ENCODE measurements at regions not wholly inside any gene's neighbourhood (a gene's known extent, or its start where the extent isn't known, plus 50 kb on each side); places are given as distances from the start of the nearest gene placed in this dataset.

DNA sequence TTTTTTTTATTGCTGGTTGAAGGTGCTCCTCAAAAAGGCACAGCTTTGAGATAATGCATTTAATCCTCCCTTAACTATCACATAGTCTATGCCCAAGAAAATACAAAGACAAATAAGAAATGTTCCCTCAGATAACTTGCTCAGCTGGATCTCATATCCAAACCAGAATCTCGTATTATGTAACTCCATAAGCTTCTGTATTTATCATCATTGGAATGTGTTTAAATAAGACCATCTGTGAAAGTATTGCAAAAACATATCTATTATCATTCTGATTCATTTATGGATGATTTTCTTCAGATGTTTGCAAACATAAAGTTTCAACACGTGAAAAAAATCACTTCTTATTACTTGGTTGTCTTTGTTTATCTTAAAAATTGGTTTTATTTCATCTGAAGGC, 190.9 kb downstream of the IRS2 start:
- DNase-seq (ENCODE audit: low read depth): no peak

DNA sequence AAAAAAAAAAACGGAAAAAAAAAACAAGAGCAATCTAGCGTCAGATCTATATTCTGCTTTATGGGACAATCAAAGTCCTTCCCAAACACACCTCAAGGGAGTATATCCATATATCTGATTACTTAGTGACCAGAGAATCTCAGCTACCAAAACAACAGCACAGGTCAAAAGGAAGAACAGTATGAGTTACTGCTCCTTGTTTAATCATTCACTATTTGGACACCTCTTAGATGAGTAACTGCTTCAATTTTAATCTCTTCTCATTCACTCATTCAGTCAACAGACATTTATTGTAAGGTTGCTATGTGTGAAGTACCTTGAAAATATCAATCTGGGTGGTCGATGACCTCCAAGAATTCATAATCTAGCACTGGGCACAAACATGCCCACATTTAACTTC, 193.2 kb downstream of the IRS2 start:
- no peak for DNase-seq (ENCODE audit: low read depth)

DNA sequence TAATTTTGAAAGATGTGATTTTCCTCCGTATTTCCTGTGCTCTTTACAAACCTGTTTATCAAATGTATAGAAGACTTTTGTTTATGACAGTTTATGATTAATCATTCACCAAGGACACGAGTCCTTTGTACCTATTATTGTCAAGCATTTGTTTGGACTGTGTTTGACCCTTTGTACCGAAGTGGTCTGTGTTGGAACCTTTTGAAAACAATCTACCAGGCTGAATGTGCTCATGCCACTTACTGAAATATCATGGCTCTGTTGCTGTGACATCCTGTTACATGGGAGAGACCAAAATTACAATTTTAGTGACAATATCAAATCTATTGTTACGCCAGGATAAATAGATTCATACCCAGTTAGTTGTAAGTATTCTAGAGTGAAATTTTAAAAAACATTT, 193.6 kb downstream of the IRS2 start:
- no peak for DNase-seq (ENCODE audit: low read depth)

DNA sequence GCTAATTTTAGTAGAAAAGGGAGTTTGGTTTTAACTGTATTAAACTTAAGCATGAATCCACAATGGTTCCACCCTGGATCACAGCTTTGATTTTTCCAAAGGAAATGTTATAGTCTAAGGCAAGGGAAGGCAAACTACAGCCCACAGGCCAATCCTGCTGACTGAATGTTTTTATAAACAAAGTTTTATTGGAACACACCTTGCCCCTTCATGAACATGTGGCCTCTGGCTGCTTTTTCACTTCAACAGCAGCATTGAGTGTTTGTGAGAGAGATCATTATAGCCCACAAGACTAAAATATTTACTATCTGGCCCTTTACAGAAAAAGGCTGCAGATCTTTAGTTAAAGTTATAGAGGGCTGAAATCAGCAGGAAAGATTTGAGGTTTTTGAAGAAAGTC, 198.7 kb downstream of the IRS2 start:
- no peak for DNase-seq (ENCODE audit: low read depth)

DNA sequence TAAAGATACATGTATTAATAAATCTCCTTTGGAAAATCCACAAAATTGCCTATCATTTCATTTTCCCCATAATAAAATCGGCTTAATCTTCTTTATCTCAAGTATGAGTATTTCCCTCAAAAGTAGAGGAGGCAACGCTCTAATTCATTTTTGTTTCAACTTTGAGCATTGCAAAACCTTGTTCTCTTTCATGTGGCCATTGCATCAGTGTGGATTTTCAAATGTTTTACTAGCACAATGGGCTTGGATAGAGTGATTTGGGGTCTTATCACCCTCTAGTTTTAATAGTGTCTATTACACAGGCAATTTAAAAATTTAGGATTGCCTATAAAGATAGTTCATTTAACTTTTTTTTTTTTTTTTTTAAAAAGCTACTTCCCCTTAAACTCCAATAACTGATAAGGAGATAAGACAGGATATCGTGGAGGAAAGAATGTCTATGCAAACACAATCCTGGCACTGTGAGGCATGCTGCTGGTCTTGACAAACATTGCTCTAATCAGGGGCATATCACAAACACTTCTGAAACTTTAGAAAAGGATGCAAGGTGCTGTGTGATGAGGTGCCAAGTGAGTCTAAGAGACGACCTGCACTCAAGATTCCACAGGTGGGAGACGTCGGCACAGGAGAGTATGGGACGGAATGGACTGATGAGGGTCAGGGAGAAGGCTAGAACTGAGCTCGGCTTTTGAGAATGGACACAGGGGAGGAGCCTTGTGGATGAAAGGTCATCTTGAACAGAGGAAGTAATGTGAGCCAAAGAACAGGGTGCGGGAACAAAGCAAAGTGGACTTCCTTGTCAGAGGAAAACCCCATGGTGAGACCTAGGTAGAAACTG, 199.7 kb downstream of the IRS2 start:
- no peak for DNase-seq (ENCODE audit: low read depth)

DNA sequence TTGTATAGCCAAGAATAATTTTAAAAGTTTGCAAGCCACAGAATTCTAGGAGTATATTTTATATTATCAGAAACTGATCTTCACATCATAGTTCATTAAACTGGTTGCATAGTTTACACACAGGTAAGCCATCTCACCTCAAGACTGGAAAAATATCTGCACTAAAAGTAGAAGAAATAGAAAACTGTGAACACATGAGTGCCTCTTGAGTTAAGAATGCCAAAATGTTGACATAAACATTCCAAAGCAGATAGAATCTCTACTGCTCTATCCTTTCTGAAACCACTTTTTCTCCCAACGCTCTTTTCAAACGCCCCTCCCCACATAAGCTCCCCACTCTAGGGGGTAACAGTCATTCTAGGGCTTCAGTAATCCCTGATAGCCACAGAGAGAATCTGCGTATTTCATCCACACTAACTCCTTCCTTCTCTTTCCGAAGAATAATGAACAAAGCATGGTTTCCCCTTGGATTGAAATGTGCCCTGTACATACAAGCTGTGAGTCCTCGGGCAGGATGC, 201.5 kb downstream of the IRS2 start:
- DNase-seq (ENCODE audit: low read depth): no peak

DNA sequence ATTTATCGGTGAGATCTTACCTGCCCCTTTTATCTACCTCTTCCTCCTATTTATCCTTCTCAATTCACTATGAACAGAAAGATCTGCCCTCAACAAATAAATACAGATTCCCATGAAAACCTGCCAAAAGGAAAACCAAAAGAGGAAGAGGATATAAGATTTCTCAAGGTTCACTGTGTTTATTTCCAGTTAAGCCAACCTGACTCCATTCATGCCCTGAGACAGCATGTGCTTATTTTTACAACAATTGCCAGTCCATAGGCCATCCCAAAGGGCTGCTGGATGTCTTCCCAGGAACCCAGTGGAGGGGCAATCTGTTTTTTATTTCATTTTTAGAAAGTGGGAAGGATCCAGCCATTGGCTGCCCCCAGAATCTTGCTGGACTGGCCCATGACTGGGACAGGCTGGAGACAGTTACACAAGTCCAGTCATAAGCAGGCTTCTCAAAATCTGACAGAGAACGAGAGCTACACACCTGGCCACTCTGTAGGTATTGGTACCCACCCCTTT, 209.1 kb downstream of the IRS2 start:
- no peak for DNase-seq (ENCODE audit: low read depth)

DNA sequence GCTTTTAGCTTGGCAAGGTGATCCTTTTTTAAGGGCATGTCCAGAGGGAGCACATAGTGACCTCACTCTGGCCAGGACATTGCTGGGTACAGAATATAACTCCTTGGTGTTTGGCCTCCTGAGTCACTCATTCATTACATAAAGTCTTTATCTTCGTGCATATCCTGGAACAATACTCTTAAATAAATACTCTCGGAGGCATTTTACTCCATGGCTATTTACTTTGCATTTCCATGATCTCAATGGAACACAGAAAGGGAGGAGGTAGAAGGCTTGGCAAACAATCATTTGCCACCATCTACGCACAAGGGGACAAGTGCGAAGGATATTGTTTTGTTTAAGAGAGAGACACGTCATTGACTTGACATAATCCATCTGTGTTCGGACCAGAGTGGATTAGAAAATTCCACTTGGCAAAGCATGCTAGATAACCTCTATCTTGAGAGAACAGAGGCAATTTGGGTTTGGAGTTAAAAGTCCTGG, 210.0 kb downstream of the IRS2 start:
- DNase-seq (ENCODE audit: low read depth): no peak

DNA sequence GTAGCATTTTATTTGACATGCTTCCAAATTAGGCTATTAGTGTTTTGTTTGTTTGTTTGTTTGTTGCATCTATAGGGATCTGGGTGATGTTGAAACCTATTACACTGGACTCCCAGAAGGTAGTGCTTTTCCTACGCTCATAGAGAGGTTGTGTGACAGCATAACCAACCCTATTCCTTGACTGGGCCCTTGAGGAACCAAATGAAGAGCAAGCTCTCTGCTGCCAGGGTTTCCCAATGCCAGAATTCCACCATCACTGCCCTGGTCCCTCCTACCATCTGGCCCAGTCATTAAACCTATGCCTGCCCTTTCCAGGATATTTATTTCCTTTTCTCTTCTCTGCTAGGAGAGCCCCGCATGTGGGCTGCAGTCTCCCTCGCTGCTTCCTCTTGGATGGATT, 210.6 kb downstream of the IRS2 start:
- DNase-seq (ENCODE audit: low read depth): no peak

DNA sequence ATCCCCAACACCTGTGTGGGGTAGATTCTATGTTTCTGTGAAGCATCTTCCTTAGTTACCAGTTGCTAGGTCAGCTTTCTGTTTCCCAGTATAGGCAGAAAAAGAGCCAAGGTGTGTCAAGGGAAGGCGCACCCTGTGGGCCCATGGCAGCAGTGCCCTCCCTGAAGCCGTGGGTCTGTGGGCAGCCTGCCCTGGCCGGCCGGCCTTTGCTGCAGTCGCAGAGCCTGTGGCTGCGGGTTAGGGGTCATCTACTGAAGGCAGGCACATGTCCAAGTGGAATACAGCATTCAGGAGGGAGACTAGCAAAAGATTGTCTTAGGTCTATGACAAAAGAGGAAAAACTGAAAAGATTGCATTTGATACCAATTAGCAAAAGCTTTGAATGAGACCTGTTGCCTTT, 214.0 kb downstream of the IRS2 start:
- DNase-seq (ENCODE audit: low read depth): no peak

DNA sequence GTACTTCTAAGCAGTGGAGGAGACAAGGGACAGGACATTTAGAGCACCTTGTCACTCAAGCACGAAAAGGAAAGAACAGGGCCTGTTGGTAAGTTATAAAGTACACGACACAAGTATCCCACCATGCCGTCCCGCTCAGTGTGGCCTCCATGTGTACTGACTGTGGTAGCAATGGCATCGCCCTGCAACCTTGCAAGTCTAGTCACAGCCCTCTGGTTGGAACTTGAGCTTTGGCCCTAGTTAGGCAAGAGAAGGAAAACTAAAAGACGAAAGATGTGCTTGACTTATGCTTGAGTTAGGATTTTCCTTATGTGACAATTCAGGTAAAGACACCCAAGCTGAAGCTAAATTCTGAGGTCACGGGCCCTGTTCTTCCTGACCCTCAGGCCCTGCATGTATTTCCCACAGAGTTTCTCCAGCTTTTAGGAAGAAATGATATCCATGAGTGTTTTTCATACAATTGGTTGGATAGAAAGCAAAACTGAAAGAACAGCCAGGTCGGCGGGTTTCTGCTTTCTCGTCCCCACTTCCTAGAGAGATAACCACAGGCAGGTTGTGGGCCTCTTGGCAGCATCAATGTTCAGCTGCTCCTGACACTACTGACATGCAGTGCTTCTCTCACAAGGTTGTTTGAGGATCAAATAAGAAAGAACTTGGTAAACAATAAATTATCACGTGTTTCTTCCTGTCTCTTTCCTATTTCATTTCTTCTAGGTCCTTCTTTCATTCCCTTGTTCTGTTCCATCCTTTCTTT, 216.2 kb downstream of the IRS2 start:
- DNase-seq (ENCODE audit: low read depth): no peak

DNA sequence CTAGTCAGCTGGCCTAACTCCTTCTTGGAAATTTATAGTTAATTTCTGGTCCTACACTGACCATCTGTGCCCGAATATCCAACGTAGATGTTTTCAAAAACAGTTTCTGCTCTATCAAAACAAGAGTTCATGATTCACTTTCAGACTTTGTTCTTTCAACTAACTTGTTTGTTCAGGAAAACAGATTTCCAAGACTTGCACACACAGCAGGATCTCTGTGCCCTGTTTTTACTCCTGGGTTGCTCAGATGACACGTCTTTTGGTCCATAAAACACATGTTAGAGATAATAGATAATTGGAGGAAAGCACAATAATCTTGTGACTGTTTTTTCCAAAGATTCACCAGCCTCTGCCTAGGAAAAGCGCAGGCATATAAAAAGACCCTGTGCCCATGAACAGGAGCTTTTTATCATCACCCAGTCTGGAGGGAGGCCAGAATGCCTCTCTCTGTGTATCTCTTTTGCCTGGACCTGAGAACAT, 218.0 kb downstream of the IRS2 start:
- no peak for DNase-seq (ENCODE audit: low read depth)

DNA sequence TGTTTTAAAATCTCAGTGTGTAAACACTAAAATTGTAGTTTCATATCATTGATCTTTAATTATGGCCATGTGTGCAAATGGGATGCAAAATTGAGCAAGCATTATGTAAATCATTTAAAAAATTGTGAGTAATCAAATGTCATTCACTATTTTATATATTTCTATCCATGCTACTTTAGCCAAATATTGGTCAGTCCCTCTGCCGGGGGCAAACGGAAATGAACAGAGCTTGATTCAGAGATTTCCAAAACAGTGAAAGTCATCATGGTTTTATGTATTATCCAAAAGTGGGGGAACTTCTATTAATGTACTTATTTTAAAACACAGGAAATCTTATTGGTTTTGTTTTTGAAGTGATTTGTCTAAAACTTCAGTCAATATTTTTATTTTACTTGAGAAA, 219.1 kb downstream of the IRS2 start:
- no peak for DNase-seq (ENCODE audit: low read depth)

DNA sequence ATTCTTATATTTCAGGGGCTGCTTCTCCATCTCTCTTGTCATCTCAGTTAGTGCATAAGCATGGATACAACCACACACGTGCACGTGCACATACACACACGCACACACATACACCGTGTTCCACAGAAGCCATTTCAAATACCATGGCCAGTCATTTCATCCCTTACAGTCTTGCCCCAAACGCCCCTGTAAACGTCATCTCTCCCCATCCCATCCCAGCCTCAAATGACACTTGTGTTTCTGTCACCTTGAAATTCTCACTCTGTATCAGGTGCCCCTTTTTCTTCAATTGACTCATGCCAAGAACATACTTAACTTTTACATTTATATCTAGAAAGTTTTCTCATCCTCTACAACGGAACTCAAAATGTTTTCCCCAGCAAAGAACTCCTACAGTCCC, 220.5 kb downstream of the IRS2 start:
- DNase-seq (ENCODE audit: low read depth): no peak

DNA sequence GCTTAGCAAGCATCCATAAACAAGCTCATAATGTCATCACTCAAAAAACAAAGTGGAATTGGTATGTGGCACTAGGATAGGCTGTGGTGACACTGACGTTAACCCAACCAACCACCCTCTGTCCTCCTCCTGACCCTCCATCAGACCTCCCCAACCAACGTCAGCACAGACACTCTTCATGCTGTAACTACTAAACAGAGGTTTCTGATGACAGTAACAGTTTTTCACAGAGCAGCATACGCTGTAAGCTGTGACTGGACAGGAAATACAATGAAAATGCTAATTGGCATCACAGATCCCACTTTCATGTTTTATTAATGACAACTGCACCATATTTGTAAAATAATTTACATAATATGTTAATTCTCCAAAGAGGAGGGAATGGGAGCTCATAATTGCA, 238.0 kb downstream of the IRS2 start:
- DNase-seq (ENCODE audit: low read depth): no peak

DNA sequence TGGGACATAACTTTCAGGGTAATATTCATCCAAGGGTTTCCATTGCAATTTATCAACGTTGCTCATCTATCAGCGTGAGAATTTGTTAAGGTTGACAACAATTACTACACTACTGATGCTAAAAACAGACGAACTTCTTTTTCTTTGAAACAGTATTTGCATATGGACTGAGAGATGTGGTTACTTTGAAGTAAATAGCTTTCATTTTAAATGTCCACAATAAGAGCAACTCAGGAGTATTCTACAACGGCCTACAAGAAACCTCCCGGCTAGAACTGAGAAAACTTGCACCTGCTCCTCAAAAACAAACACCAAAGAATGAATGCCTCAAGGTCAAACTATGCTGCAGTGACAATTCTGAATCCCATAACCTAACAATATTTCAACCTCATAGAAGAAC, 238.4 kb downstream of the IRS2 start:
- no peak for DNase-seq (ENCODE audit: low read depth)

DNA sequence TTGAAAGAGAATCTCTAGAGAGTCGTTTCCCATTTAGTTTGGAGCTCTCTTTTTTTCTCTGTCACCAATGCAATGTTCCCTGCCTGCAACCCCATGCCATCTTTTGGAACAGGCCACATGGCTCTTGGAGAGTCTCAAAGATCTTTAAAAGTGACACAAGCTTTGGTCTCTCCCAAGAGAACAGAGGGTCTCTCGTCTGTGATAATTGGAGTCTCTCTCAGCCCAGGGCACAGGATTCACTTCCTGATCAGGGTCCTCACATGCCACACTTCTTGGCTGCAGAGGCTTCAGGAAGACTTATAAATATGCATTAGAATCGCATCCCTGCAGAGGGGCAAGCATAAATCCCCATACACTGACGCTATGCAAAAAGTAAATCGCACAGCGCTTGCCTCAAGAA, 240.5 kb downstream of the IRS2 start:
- DNase-seq (ENCODE audit: low read depth): no peak

DNA sequence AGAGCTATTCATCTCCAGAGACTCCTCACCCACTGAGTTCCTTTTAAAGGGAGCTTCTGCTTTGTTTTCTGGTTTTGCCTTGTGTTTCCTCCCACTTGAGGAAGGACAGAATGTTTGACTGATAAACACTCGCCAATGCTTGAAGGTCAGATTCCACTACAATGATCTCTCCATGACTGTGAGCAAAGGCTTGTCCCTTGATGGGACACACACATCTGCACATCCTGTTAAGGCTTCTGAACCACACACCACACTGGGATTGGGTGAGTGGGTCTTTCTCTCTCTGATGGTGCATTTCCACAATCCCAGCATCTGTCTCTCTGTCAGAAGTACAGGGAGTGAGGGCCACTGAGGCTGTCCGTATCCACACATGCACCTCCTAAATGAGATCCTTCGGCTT, 245.3 kb downstream of the IRS2 start:
- DNase-seq (ENCODE audit: low read depth): no peak

DNA sequence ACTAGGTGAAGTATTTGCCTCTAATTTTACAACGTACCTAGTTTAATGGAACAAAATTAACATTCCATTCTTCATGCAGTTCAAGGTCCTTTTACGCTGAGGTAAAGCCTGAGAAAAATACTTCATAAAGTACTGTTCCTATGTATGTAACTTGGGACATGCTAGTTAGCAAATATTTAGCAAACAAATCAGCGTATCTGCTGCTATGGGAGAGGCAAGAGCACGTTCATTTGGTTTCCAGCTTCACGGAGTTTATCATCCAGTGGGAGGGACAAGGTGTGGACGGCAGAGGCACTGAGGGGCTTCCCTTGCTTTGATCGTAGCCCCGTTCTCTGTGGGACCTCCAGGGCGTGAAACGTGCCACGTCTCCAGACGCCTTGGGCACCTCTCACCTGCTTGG, 248.8 kb downstream of the IRS2 start:
- DNase-seq (ENCODE audit: low read depth): no peak

DNA sequence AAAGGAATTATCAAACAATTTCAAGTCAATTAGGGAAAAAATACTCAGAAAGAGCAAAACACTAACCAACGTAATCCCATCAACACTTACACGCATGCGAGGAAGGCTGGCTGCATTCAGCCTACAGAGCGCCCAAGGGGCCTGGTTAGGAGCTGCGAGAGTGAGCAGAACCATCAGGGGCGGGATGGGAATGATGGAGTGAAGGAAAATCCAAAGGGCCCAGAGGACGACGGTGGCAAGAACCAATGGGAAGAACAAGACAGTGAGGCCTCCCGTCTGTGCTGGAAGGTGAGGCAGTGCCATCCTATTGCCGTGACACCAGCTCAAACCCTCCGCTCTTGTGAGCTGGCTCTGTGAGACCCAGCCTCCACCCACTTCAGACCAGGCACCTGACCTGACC, 253.0 kb downstream of the IRS2 start:
- no peak for DNase-seq (ENCODE audit: low read depth)

DNA sequence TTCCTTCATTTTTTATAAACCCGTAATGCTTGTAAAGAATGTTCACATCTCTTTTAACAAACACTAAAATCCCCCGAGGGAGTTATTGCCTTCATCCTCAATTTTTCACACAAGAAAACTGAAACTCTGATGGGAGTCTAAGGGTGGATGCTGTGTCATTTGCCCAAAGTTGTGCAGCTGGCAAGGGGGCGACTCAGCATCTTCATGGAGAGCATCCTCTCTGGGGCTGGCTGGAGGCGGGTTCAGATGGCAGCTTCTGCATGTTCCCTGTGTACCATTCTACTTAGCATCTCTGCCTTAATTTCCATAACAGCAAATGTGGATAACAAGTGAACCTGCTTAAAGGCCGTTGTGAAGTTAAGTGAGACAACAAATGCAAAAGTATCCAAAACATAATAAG, 256.4 kb downstream of the IRS2 start:
- no peak for DNase-seq (ENCODE audit: low read depth)

DNA sequence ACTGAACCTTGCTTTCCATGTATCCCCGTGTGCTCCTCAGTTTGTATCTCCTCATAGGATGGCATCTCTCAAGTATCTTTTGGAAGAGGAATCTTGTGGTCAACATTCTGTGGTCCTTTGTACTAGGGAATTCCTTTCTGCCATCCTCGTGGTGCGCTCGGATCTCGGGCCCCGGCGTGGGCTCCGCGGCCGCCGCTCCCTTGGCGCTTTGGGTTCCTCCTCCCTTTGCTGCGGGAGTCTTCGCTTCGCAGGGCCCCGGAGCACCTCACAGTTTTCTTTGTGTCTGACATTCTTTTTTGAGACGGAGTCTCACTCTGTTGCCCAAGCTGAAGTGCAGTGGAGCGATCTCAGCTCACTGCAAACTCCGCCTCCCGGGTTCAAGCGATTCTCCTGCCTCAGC, 264.7 kb downstream of the IRS2 start:
- no peak for DNase-seq (ENCODE audit: low read depth)

DNA sequence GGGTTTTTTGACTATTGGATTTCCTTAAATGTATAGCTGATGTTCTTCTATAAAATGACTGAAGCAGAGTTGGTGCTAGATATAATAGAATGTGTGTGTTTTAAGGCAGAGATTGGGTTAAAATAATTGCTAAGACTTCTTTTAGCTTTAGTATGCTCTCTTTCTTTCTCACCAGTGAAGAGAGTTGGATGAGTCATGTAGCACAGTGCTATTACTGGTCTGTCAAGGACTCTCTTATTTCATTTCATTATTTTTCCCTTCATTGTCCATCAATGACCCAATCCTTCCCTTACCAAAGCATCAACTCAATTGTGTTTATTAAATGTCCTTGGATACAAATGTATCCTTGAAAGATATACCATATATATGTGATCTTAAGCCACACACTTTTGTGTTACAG, 268.9 kb downstream of the IRS2 start:
- DNase-seq (ENCODE audit: low read depth): no peak
